K562 (cell line): ENCODE measurements at regions not wholly inside any gene's neighbourhood (a gene's known extent, or its start where the extent isn't known, plus 50 kb on each side); places are given as distances from the start of the nearest gene placed in this dataset.
A peak's percentile ranks its signal among the peaks of the same experiment; 100 is the strongest.

ENCODE experiments used
- ARID1B ChIP-seq: fragments of 450-650 bp; IDR thresholded peaks from 2 replicates; pipeline ENCODE4 v1.6.1; 2016; ENCODE audit warnings: antibody characterized with exemption, mild to moderate bottlenecking, inconsistent platforms
- ATF1 ChIP-seq, 2 experiments: fragments of 450-650 bp in 1 of 2; IDR thresholded peaks; 2 replicates each; pipeline ENCODE4 v1.6.1; 2016; ENCODE audit warnings: missing compliant biosample characterization in 1 of 2, missing genetic modification characterization in 1 of 2
- DMBX1 ChIP-seq: fragments of 250-450 bp; sonication (Bioruptor Pico); IDR thresholded peaks from 2 replicates; pipeline ENCODE4 v1.8.0; 2022; ENCODE audit warnings: inconsistent platforms, mild to moderate bottlenecking, moderate library complexity, borderline replicate concordance
- EGR1 ChIP-seq: fragments of 450-650 bp; conservative IDR thresholded peaks from 2 replicates; pipeline ENCODE4 v1.6.1; 2017; ENCODE audit warnings: mild to moderate bottlenecking
- EHMT2 ChIP-seq: fragments of 450-650 bp; IDR thresholded peaks from 2 replicates; pipeline ENCODE4 v1.6.1; 2018; ENCODE audit warnings: antibody characterized with exemption
- GABPA ChIP-seq: fragments of 200-800 bp; sonication (Bioruptor generic); conservative IDR thresholded peaks from 2 replicates; pipeline ENCODE4 v1.6.1; 2016; ENCODE audit warnings: low read depth, missing genetic modification characterization, missing compliant biosample characterization
- GABPB1 ChIP-seq: sonication (generic); formaldehyde crosslinking; IDR thresholded peaks from 2 replicates; pipeline ENCODE4 v1.8.0; 2022; ENCODE audit warnings: mild to moderate bottlenecking, missing genetic modification reagents
- HCFC1 ChIP-seq: IDR thresholded peaks from 2 replicates; pipeline ENCODE4 v1.6.1; 2012; ENCODE audit warnings: low read depth, low read length, improper control_type of control experiment
- HDAC1 ChIP-seq, 2 experiments: fragments of 450-650 bp; IDR thresholded peaks; 2 replicates each; pipeline ENCODE4 v1.6.1; 2016 to 2017; ENCODE audit warnings: inconsistent platforms in 1 of 2, mild to moderate bottlenecking in 1 of 2, moderate library complexity in 1 of 2
- HDAC2 ChIP-seq: fragments of 450-650 bp; IDR thresholded peaks from 2 replicates; pipeline ENCODE4 v1.6.1; 2016; ENCODE audit warnings: mild to moderate bottlenecking
- IFI16 ChIP-seq: fragments of 250-450 bp; sonication (Bioruptor Pico); IDR thresholded peaks from 2 replicates; pipeline ENCODE4 v2.1.2; 2022; ENCODE audit warnings: mild to moderate bottlenecking, inconsistent platforms
- L3MBTL2 ChIP-seq: fragments of 450-650 bp; IDR thresholded peaks from 2 replicates; pipeline ENCODE4 v1.6.1; 2016; ENCODE audit warnings: mild to moderate bottlenecking, moderate library complexity
- NFE2 ChIP-seq: IDR thresholded peaks from 2 replicates; pipeline ENCODE4 v1.6.1; 2014; ENCODE audit warnings: antibody characterized with exemption, low read depth
- NR2F6 ChIP-seq: fragments of 450-650 bp; formaldehyde crosslinking; IDR thresholded peaks from 2 replicates; pipeline ENCODE4 v1.4.0; 2020; ENCODE audit warnings: mild to moderate bottlenecking
- POLR2AphosphoS5 ChIP-seq: IDR thresholded peaks from 2 replicates; pipeline ENCODE4 v1.6.1; 2011; ENCODE audit warnings: mild to moderate bottlenecking, low read depth, low read length, moderate library complexity; ENCODE audit not compliant: control insufficient read depth, insufficient read depth
- POLR2B ChIP-seq: fragments of 450-650 bp; IDR thresholded peaks from 2 replicates; pipeline ENCODE4 v1.6.1; 2018; ENCODE audit warnings: low read depth; ENCODE audit not compliant: partially characterized antibody
- RBM22 ChIP-seq: fragments of 200-400 bp; formaldehyde crosslinking; IDR thresholded peaks from 2 replicates; pipeline ENCODE4 v1.6.1; 2018; ENCODE audit warnings: low read length, low read depth; ENCODE audit not compliant: poor library complexity, severe bottlenecking
- SIN3A ChIP-seq, 2 experiments: fragments of 150-350 bp in 1 of 2; IDR thresholded peaks; 2 replicates each; pipeline ENCODE4 v1.6.1; 2011 to 2016; ENCODE audit warnings: borderline replicate concordance in 2 of 2, low read depth in 2 of 2, low read length in 2 of 2, mild to moderate bottlenecking in 2 of 2, moderate library complexity in 2 of 2; ENCODE audit not compliant: control insufficient read depth in 1 of 2
- SMARCA5 ChIP-seq: fragments of 450-650 bp; IDR thresholded peaks from 2 replicates; pipeline ENCODE4 v1.6.1; 2016
- SRF ChIP-seq, 2 experiments: fragments of 250-450, 450-650 bp in 1 of 2; sonication (Bioruptor Pico) in 1 of 2; sonication (generic) in 1 of 2; formaldehyde crosslinking; IDR thresholded peaks; 2 replicates each; pipeline versions ENCODE4 v1.5.0 to v1.5.1; 2020 to 2022; ENCODE audit warnings: mild to moderate bottlenecking in 1 of 2, missing genetic modification reagents in 1 of 2
- ZNF668 ChIP-seq: fragments of 250-450 bp; sonication (Bioruptor Pico); IDR thresholded peaks from 2 replicates; pipeline ENCODE4 v1.8.0; 2022; ENCODE audit warnings: mild to moderate bottlenecking, inconsistent platforms
- TF ChIP-seq, protein P1 (sequence below): sonication (generic); formaldehyde crosslinking; IDR thresholded peaks from 2 replicates; pipeline ENCODE4 v1.8.0; 2022; ENCODE audit warnings: mild to moderate bottlenecking, missing genetic modification reagents
- TF ChIP-seq, protein P2 (sequence below): fragments of 450-650 bp; IDR thresholded peaks from 2 replicates; pipeline ENCODE4 v1.6.1; 2016; ENCODE audit warnings: borderline replicate concordance
- TF ChIP-seq, protein P3 (sequence below): sonication (generic); formaldehyde crosslinking; IDR thresholded peaks from 2 replicates; pipeline ENCODE4 v1.8.0; 2022; ENCODE audit warnings: mild to moderate bottlenecking, missing genetic modification reagents
- TF ChIP-seq, protein P4 (sequence below): fragments of 450-650 bp; conservative IDR thresholded peaks from 2 replicates; pipeline ENCODE4 v1.6.1; 2016; ENCODE audit warnings: missing genetic modification characterization, low read depth, mild to moderate bottlenecking, control low read depth, missing compliant biosample characterization

DNA sequence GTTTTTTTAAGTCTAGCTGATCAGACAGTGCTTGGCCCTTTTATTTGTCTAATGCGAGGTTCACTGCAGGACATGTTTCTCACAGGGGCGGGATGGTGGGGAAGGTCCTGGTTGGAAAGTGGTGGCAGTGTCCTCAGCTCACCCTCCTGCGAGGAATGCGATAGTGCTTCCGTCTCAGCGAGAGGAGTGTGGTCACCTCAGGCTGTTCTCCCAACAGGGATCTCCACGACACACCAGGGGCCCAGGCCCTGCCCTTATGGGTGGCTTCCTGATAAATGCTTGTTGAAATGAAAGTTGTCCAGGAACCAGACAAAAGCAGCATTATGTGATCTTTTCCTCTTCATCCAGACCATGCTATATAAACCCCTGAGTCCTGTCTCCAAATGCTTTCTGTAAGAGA, 70.1 kb downstream of the BOLA3 start (continued):
- TF ChIP-seq DMBX1 (no peak), HCFC1 (no peak), IFI16 (CRISPR knock-in tag) (no peak), NR2F6 (CRISPR knock-in tag) (no peak), NFE2 (no peak), HDAC2 (peak; percentile 53), SRF (CRISPR knock-in tag; IDR thresholded peaks at IDR 0.05) (0 out of 4 replicates have a peak, but pooled peaks of 1 of the 2 experiments have one; percentile 23), POLR2AphosphoS5 (no peak), HDAC1 (IDR thresholded peaks at IDR 0.05) (peak in 1 of 2 experiments; percentile 60; a peak in 2 of 4 replicates), ARID1B (peak; percentile 77), SIN3A (IDR thresholded peaks at IDR 0.05; ENCODE audit: borderline replicate concordance in 2 of 2, control insufficient read depth in 1 of 2, low read depth in 2 of 2, low read length in 2 of 2) (no peak), RBM22 (no peak), SMARCA5 (no peak), ZNF668 (CRISPR knock-in tag) (no peak), EHMT2 (no peak), GABPB1 (CRISPR knock-in tag) (no peak), POLR2B (peak; percentile 18), ATF1 (CRISPR knock-in tag; IDR thresholded peaks at IDR 0.05) (no peak), ATF1 (tag; IDR thresholded peaks at IDR 0.05) (peak; percentile 53), GABPA (tag) (no peak; the same call in 1 of the 2 replicates), EGR1 (no peak), L3MBTL2 (peak; percentile 42; the same call in 1 of the 2 replicates)
- TF ChIP-seq, protein P1, sequence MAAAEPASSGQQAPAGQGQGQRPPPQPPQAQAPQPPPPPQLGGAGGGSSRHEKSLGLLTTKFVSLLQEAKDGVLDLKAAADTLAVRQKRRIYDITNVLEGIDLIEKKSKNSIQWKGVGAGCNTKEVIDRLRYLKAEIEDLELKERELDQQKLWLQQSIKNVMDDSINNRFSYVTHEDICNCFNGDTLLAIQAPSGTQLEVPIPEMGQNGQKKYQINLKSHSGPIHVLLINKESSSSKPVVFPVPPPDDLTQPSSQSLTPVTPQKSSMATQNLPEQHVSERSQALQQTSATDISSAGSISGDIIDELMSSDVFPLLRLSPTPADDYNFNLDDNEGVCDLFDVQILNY (CRISPR knock-in tag), result no peak
- TF ChIP-seq, protein P2, sequence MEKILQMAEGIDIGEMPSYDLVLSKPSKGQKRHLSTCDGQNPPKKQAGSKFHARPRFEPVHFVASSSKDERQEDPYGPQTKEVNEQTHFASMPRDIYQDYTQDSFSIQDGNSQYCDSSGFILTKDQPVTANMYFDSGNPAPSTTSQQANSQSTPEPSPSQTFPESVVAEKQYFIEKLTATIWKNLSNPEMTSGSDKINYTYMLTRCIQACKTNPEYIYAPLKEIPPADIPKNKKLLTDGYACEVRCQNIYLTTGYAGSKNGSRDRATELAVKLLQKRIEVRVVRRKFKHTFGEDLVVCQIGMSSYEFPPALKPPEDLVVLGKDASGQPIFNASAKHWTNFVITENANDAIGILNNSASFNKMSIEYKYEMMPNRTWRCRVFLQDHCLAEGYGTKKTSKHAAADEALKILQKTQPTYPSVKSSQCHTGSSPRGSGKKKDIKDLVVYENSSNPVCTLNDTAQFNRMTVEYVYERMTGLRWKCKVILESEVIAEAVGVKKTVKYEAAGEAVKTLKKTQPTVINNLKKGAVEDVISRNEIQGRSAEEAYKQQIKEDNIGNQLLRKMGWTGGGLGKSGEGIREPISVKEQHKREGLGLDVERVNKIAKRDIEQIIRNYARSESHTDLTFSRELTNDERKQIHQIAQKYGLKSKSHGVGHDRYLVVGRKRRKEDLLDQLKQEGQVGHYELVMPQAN, result no peak
- TF ChIP-seq, protein P3, sequence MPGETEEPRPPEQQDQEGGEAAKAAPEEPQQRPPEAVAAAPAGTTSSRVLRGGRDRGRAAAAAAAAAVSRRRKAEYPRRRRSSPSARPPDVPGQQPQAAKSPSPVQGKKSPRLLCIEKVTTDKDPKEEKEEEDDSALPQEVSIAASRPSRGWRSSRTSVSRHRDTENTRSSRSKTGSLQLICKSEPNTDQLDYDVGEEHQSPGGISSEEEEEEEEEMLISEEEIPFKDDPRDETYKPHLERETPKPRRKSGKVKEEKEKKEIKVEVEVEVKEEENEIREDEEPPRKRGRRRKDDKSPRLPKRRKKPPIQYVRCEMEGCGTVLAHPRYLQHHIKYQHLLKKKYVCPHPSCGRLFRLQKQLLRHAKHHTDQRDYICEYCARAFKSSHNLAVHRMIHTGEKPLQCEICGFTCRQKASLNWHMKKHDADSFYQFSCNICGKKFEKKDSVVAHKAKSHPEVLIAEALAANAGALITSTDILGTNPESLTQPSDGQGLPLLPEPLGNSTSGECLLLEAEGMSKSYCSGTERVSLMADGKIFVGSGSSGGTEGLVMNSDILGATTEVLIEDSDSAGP (CRISPR knock-in tag), result no peak
- TF ChIP-seq, protein P4, sequence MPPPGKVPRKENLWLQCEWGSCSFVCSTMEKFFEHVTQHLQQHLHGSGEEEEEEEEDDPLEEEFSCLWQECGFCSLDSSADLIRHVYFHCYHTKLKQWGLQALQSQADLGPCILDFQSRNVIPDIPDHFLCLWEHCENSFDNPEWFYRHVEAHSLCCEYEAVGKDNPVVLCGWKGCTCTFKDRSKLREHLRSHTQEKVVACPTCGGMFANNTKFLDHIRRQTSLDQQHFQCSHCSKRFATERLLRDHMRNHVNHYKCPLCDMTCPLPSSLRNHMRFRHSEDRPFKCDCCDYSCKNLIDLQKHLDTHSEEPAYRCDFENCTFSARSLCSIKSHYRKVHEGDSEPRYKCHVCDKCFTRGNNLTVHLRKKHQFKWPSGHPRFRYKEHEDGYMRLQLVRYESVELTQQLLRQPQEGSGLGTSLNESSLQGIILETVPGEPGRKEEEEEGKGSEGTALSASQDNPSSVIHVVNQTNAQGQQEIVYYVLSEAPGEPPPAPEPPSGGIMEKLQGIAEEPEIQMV (tag), result no peak
